Astrocyte (in vitro differentiated cells and primary cell): ENCODE measurements at regions not wholly inside any gene's neighbourhood (a gene's known extent, or its start where the extent isn't known, plus 50 kb on each side); places are given as distances from the start of the nearest gene placed in this dataset.
"Not testable (repeated sequence)": the region's sequence is repeated elsewhere in the genome, so short reads cannot be mapped to it uniquely, and the experiment has no call there.

Experiments used
- DNase-seq: peaks from one replicate; pipeline ENCODE4 v3.0.0-alpha.2; 2010; ENCODE audit warnings: low read depth
- FAIRE-seq: peaks from 2 replicates; lab custom pipeline; 2011; peaks lifted over from hg19 to GRCh38; lab: Jason Lieb, UNC
- H2AFZ ChIP-seq: 2 replicates; pipeline ENCODE4 v1.6.0; 2012; ENCODE audit warnings: low read depth, low read length, inconsistent platforms
- H3K27ac ChIP-seq: 2 replicates; pipeline ENCODE4 v1.5.1; 2011; ENCODE audit warnings: low read depth, low read length, inconsistent platforms
- H3K27me3 ChIP-seq: 2 replicates; pipeline ENCODE4 v1.6.0; 2011; ENCODE audit warnings: low read length, inconsistent platforms; ENCODE audit not compliant: insufficient read depth
- H3K36me3 ChIP-seq: 2 replicates; pipeline ENCODE4 v1.5.1; 2011; ENCODE audit warnings: low read length, inconsistent platforms; ENCODE audit not compliant: insufficient read depth
- H3K4me1 ChIP-seq: 2 replicates; pipeline ENCODE4 v1.5.1; 2011; ENCODE audit warnings: low read length, inconsistent platforms; ENCODE audit not compliant: insufficient read depth
- H3K4me2 ChIP-seq: 2 replicates; pipeline ENCODE4 v1.6.0; 2012; ENCODE audit warnings: low read length, inconsistent platforms
- H3K4me3 ChIP-seq: 2 replicates; pipeline ENCODE4 v1.5.1; 2011; ENCODE audit warnings: low read depth, mild to moderate bottlenecking, low read length, inconsistent platforms; ENCODE audit not compliant: insufficient read depth
- H3K79me2 ChIP-seq: 2 replicates; pipeline ENCODE4 v1.6.0; 2012; ENCODE audit warnings: mild to moderate bottlenecking, low read length, inconsistent platforms; ENCODE audit not compliant: insufficient read depth
- H3K9ac ChIP-seq: 2 replicates; pipeline ENCODE4 v1.6.0; 2012; ENCODE audit warnings: mild to moderate bottlenecking, low read length, inconsistent platforms
- H3K9me3 ChIP-seq: 2 replicates; pipeline ENCODE4 v1.5.1; 2012; ENCODE audit warnings: low read depth, mild to moderate bottlenecking, low read length, inconsistent platforms; ENCODE audit not compliant: insufficient read depth
- H4K20me1 ChIP-seq: 2 replicates; pipeline ENCODE4 v1.6.0; 2012; ENCODE audit warnings: low read length, inconsistent platforms; ENCODE audit not compliant: insufficient read depth
- H3K27ac Mint-ChIP-seq: one replicate; pipeline ENCODE4 v1.8.0; 2021; ENCODE audit warnings: mild to moderate bottlenecking, mixed read lengths; ENCODE audit not compliant: unreplicated experiment
- H3K27me3 Mint-ChIP-seq: one replicate; pipeline ENCODE4 v1.8.0; 2021; ENCODE audit warnings: low read depth, mixed read lengths; ENCODE audit not compliant: unreplicated experiment
- H3K36me3 Mint-ChIP-seq: one replicate; pipeline ENCODE4 v1.8.0; 2021; ENCODE audit warnings: low read depth, mixed read lengths; ENCODE audit not compliant: unreplicated experiment
- H3K4me1 Mint-ChIP-seq: one replicate; pipeline ENCODE4 v1.8.0; 2021; ENCODE audit warnings: low read depth, mixed read lengths; ENCODE audit not compliant: unreplicated experiment
- H3K4me3 Mint-ChIP-seq: one replicate; pipeline ENCODE4 v1.8.0; 2021; ENCODE audit warnings: mild to moderate bottlenecking, moderate library complexity, mixed read lengths; ENCODE audit not compliant: unreplicated experiment
- H3K9me3 Mint-ChIP-seq: one replicate; pipeline ENCODE4 v1.8.0; 2021; ENCODE audit warnings: mild to moderate bottlenecking, mixed read lengths; ENCODE audit not compliant: unreplicated experiment
- EZH2 ChIP-seq: IDR thresholded peaks from 2 replicates; pipeline ENCODE4 v1.6.1; 2012; ENCODE audit warnings: mild to moderate bottlenecking, low read length, inconsistent platforms; ENCODE audit not compliant: insufficient read depth
- TF ChIP-seq, protein P1 (sequence below): IDR thresholded peaks from 2 replicates; pipeline ENCODE4 v1.5.1; 2011; ENCODE audit warnings: low read depth, mild to moderate bottlenecking, inconsistent platforms, low read length, moderate library complexity; ENCODE audit not compliant: insufficient read depth

DNA sequence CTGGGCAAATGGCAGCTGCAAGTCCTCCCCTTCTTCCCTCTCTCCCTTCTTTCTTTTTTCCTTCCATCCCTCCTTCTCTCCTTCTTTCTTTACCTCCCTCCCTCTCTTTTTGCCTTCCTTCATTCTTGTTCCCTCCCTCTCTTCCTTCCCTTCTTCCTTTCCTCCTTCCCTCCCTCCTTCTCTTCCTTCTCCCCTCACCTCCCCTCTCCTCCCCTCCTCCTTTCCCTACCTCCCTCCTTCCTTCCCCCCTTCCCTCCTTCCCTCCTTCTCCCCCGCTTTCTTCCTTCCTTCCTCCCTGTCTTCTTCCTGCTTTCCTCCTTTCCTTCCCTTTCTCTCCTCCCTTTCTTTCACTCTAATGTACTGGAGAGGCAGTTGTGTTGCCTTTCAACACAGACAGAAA, 110.8 kb upstream of the SALL1 start:
- H3K36me3 ChIP-seq, result no peaks in the 10 kb centered on the region
- no peak overlapping the region for H3K27ac ChIP-seq
- Mint-ChIP-seq H3K4me3 (no peak overlapping the region), H3K27ac (no peak overlapping the region), H3K36me3 (no peaks in the 10 kb centered on the region), H3K27me3 (peaks cover 2% of the 10 kb centered on the region), H3K9me3 (peaks cover 3% of the 10 kb centered on the region), H3K4me1 (no peaks in the 10 kb centered on the region)
- peaks cover 4% of the 10 kb centered on the region for H3K9me3 ChIP-seq
- H3K4me2 ChIP-seq, result no peak overlapping the region
- no peaks in the 10 kb centered on the region for H3K79me2 ChIP-seq
- H3K4me1 ChIP-seq, result no peaks in the 10 kb centered on the region
- no peak overlapping the region for H2AFZ ChIP-seq
- DNase-seq (no peak), FAIRE-seq (no peak)
- H3K27me3 ChIP-seq, result no peaks in the 10 kb centered on the region
- H3K9ac ChIP-seq, result no peak overlapping the region
- no peaks in the 10 kb centered on the region for H4K20me1 ChIP-seq
- H3K4me3 ChIP-seq, result no peak overlapping the region
- TF ChIP-seq EZH2, result no peak
- TF ChIP-seq, protein P1, sequence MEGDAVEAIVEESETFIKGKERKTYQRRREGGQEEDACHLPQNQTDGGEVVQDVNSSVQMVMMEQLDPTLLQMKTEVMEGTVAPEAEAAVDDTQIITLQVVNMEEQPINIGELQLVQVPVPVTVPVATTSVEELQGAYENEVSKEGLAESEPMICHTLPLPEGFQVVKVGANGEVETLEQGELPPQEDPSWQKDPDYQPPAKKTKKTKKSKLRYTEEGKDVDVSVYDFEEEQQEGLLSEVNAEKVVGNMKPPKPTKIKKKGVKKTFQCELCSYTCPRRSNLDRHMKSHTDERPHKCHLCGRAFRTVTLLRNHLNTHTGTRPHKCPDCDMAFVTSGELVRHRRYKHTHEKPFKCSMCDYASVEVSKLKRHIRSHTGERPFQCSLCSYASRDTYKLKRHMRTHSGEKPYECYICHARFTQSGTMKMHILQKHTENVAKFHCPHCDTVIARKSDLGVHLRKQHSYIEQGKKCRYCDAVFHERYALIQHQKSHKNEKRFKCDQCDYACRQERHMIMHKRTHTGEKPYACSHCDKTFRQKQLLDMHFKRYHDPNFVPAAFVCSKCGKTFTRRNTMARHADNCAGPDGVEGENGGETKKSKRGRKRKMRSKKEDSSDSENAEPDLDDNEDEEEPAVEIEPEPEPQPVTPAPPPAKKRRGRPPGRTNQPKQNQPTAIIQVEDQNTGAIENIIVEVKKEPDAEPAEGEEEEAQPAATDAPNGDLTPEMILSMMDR, result no peak

DNA sequence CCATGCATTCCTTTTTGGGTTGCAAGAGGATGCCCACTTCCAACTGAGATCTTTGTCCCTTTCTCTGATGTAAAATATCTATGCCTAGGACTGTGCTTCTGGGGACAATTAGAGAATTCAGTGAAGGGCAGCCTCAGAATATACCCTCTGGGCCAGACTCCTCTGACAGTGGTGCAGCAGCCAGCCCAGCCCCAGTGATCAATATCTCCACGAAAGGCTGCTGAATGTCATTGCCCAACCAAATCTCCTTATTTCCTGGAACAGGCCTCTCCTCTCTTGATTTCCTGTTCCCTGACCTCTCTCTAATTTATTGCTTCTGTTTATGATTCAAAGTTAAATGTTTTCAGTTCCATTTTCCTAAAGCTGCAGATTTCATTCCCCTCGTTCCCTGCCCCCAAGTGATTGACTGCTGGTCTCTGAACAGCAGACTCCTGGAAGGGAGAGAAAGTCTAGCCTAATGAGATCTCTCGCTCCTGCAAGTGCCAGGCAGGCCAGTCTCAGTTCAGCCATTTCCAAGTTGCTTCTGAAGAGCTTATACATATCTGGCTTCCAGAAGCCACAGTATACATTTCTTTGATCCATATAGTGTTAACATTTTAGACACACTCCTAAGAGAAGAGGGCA, 104.4 kb upstream of the SALL1 start:
- H3K4me2 ChIP-seq, result no peak overlapping the region
- H3K27me3 ChIP-seq, result no peaks in the 10 kb centered on the region
- H3K4me1 ChIP-seq, result no peaks in the 10 kb centered on the region
- no peak overlapping the region for H3K9ac ChIP-seq
- no peak for TF ChIP-seq EZH2
- TF ChIP-seq, protein P1, result no peak
- Mint-ChIP-seq H3K27me3 (no peaks in the 10 kb centered on the region), H3K9me3 (peaks cover 10% of the 10 kb centered on the region), H3K4me3 (no peak overlapping the region), H3K36me3 (no peaks in the 10 kb centered on the region), H3K27ac (no peak overlapping the region), H3K4me1 (no peaks in the 10 kb centered on the region)
- no peak overlapping the region for H3K27ac ChIP-seq
- DNase-seq, result no peak
- H3K36me3 ChIP-seq, result no peaks in the 10 kb centered on the region
- H3K4me3 ChIP-seq, result no peak overlapping the region
- H4K20me1 ChIP-seq, result no peaks in the 10 kb centered on the region
- H3K9me3 ChIP-seq, result no peaks in the 10 kb centered on the region
- H3K79me2 ChIP-seq, result no peaks in the 10 kb centered on the region
- no peak overlapping the region for H2AFZ ChIP-seq
- no peak for FAIRE-seq

DNA sequence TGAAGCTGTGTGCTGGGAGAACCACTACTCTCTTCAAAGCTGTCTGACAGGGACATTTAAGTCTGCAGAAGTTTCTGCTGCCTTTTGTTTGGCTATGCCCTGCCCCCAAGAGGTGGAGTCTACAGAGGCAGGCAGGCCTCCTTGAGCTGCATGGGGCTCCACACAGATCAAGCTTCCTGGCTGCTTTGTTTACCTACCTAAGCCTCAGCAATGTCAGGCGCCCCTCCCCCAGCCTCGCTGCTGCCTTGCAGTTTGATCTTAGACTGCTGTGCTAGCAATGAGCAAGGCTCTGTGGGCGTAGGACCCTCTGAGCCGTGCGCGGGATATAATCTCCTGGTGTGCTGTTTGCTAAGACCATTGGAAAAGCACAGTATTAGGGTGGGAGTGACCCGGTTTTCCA, 103.3 kb upstream of the SALL1 start:
- not testable (repeated sequence) for H3K27ac ChIP-seq, DNase-seq, H3K79me2 ChIP-seq, H3K36me3 Mint-ChIP-seq, H3K4me3 ChIP-seq, H4K20me1 ChIP-seq, H3K9ac ChIP-seq, FAIRE-seq, H3K27me3 ChIP-seq, H3K36me3 ChIP-seq, H3K27me3 Mint-ChIP-seq, H3K4me1 Mint-ChIP-seq, H3K4me2 ChIP-seq, H3K4me1 ChIP-seq, H3K9me3 ChIP-seq, H3K27ac Mint-ChIP-seq, H2AFZ ChIP-seq, H3K4me3 Mint-ChIP-seq
- peaks cover 13% of the 10 kb centered on the region for H3K9me3 Mint-ChIP-seq
